PC-9 (cell line): ENCODE measurements at regions not wholly inside any gene's neighbourhood (a gene's known extent, or its start where the extent isn't known, plus 50 kb on each side); places are given as distances from the start of the nearest gene placed in this dataset.

Experiments used
- CTCF ChIP-seq: fragments of 200-600 bp; sonication (generic); conservative IDR thresholded peaks from 2 replicates; pipeline ENCODE4 v1.6.1; 2017; ENCODE audit warnings: mixed run types, antibody characterized with exemption, mild to moderate bottlenecking, moderate library complexity
- EZH2 ChIP-seq: fragments of 200-600 bp; sonication (generic); IDR thresholded peaks from 2 replicates; pipeline ENCODE4 v1.8.0; 2017; ENCODE audit warnings: antibody characterized with exemption, low read depth

DNA sequence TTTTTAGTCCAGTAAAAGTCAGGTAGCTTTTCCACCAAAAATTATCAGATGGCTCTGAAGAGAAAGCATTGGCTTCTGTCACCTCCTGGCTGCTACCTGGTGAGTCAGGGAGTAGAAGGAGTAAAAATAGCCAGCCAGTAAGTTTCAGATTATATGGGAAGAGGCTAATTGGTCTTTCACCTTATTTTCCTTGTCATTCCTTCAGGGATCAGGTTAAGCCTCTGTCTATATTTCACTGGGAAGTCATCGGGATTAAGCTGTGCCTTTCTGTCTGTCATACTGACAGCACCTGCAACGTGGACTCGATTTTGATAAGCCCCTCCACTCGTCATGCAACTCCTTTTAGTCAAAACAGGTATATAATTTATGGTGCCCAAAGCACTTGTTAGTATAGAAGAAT, 380.7 kb upstream of the CELF4 start:
- no peak for TF ChIP-seq CTCF
- no peak for TF ChIP-seq EZH2
